K562 (cell line): ENCODE measurements at regions not wholly inside any gene's neighbourhood (a gene's known extent, or its start where the extent isn't known, plus 50 kb on each side); places are given as distances from the start of the nearest gene placed in this dataset.
"Not testable (repeated sequence)": the region's sequence is repeated elsewhere in the genome, so short reads cannot be mapped to it uniquely, and the experiment has no call there.

Experiments
- CHD1 ChIP-seq: fragments of 200-600 bp; sonication (generic); IDR thresholded peaks from one replicate; pipeline ENCODE4 v1.6.1; 2012; ENCODE audit warnings: mild to moderate bottlenecking, moderate library complexity, low read length, inconsistent platforms
- HLTF ChIP-seq: fragments of 450-650 bp; IDR thresholded peaks from 2 replicates; pipeline ENCODE4 v1.6.1; 2016

DNA sequence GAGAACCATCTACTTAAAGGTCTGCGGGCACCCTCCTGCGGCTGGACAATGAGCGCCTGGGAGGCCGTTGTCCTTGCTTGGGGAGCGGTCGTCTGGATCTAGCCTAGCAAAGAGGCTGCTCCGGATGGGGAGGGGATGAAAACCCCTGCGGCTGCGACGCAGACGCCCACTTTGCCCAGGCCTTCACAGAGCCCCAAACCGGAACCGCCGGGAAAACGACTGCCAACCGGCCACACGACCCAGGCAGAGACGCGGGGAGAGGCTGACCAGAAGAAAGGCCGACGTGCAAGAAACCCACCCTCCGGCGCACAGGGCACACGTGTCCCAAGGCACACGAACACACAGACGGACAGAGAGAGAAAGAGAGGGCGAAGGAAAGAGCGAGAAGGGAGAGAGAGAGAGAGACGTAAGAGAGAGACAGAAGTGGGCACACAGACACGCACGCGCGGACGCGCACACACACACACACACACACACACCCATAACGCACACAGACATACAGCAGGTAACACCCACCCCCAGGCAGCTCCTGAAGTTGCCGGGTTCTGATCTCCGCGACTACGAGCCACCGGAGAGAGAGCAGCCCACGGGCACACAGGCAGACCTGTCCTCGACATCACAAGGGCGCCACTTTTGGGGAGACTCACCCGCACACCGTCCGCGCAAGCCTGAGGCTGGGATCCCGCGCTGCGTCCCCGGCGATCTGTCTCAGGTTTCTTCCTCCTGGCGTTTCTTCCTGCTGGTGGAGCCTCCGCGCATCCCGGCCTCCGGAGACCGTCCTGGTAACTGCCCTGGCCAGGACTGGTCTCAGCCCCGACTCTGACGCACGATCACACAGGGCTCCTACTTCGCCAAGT lies 1173.6 kb upstream of the PCDH10 start:
- not testable (repeated sequence) for TF ChIP-seq CHD1, HLTF
